ENCODE measurements at regions not wholly inside any gene's neighbourhood (a gene's known extent, or its start where the extent isn't known, plus 50 kb on each side); places are given as distances from the start of the nearest gene placed in this dataset.
"Not testable (repeated sequence)": the region's sequence is repeated elsewhere in the genome, so short reads cannot be mapped to it uniquely, and the experiment has no call there.

- DNase-seq = no peak
These were observed 1090.7 kb downstream of the DNAJB9 start for GRCh38 chr7:109660401-109660800.

- DNase-seq = no peak
These were observed 1094.1 kb downstream of the DNAJB9 start for GRCh38 chr7:109663806-109664205.

GRCh38 chr7:109687269-109687668 lies 1117.6 kb downstream of the DNAJB9 start:
- DNase-seq = not testable (repeated sequence)

- DNase-seq = not testable (repeated sequence)
These were observed 1122.9 kb downstream of the DNAJB9 start for GRCh38 chr7:109692613-109693012.

- no peak for DNase-seq
These were observed 1124.7 kb downstream of the DNAJB9 start for GRCh38 chr7:109694149-109695071.

- no peak for DNase-seq
These were observed 1125.7 kb downstream of the DNAJB9 start for GRCh38 chr7:109695419-109695818.

- DNase-seq = no peak
These were observed 1127.0 kb downstream of the DNAJB9 start for GRCh38 chr7:109696723-109697122.

- DNase-seq = no peak
These were observed 1130.0 kb downstream of the DNAJB9 start for GRCh38 chr7:109699661-109700060.

- no peak for DNase-seq
These were observed 1143.7 kb downstream of the DNAJB9 start for GRCh38 chr7:109713366-109713765.

GRCh38 chr7:109719359-109719758 lies 1149.7 kb downstream of the DNAJB9 start:
- DNase-seq = not testable (repeated sequence)

GRCh38 chr7:109734601-109735000 lies 1164.9 kb downstream of the DNAJB9 start:
- DNase-seq = no peak

- no peak for DNase-seq
These were observed 1166.2 kb downstream of the DNAJB9 start for GRCh38 chr7:109735881-109736280.

- DNase-seq = peak; percentile 10
These were observed 1176.2 kb downstream of the DNAJB9 start for GRCh38 chr7:109745677-109746410.

GRCh38 chr7:109751241-109751640 lies 1181.6 kb downstream of the DNAJB9 start:
- DNase-seq = no peak

- no peak for DNase-seq
These were observed 1182.4 kb downstream of the DNAJB9 start for GRCh38 chr7:109752068-109752467.

- no peak for DNase-seq
These were observed 1188.0 kb downstream of the DNAJB9 start for GRCh38 chr7:109757713-109758112.

GRCh38 chr7:109763611-109764010 lies 1193.9 kb downstream of the DNAJB9 start:
- DNase-seq = peak; percentile 7

GRCh38 chr7:109772161-109772560 lies 1202.5 kb downstream of the DNAJB9 start:
- no peak for DNase-seq

- DNase-seq = no peak
These were observed 1213.1 kb downstream of the DNAJB9 start for GRCh38 chr7:109782806-109783205.

GRCh38 chr7:109806548-109806947 lies 1236.9 kb downstream of the DNAJB9 start:
- no peak for DNase-seq

- DNase-seq = no peak
These were observed 1251.5 kb downstream of the DNAJB9 start for GRCh38 chr7:109821156-109821555.

GRCh38 chr7:109834851-109835250 lies 1256.1 kb upstream of the LRRN3 start:
- no peak for DNase-seq

GRCh38 chr7:109835577-109835976 lies 1255.3 kb upstream of the LRRN3 start:
- DNase-seq = no peak

- no peak for DNase-seq
These were observed 1254.9 kb upstream of the LRRN3 start for GRCh38 chr7:109836016-109836415.

Data from NCI-H1092 treated with DMSO at 0.1 percent for 48 hours (cell line).